ENCODE measurements at regions not wholly inside any gene's neighbourhood (a gene's known extent, or its start where the extent isn't known, plus 50 kb on each side); places are given as distances from the start of the nearest gene placed in this dataset.

DNA sequence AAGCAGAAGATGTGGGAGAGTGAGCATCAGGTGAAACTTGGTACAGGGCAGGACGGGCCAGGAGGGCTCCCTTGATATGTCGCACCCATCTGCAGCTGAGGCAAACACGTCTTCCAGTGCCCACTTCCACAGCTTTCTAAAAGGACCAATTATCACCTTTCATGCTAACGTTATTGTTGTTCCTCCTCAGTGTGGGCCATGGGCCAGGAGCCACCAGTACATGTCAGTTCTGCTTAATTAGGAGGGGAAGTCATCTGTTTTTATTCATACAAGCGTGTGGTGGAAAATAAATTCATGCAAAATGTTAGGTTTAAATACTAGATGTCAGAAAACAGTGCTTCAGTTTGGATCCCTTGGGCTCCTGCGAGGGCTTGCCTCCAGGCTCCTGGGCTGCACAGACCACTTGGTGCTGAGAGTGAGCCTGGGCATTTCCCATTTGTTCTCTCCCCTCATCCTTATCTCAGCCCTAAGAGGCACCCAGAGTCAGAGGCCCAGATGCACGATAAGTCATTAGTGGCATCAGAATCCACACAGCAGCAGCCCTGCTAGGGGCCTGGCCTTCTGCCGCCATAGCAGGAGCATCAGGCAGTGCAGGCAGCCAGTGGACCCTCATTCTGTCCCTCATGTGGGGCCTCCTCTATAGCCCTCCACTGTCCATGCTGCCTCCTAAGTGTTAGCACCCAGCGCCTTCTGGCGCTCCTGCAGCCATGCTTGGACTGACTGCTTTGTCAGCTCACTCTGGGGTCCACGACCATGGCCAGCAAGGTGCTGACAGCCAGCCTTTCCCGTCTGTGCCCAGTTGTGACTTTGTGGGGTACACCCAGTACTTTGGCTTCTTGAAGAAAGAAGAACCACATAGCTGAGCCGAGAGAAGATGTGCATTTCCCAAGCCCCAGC lies 539.8 kb upstream of the RAB6C start:
- H3K4me1 Mint-ChIP-seq: no peaks in the 10 kb centered on the region
- POLR2A ChIA-PET: no interaction called here
- no peaks in the 10 kb centered on the region for H3K9me3 Mint-ChIP-seq
- CTCF ChIA-PET: no interaction called here
- no peaks in the 10 kb centered on the region for H3K27me3 Mint-ChIP-seq
- no peak for DNase-seq
- no peak overlapping the region for H3K27ac Mint-ChIP-seq
- H3K36me3 Mint-ChIP-seq (ENCODE audit: low read depth): no peaks in the 10 kb centered on the region
- no peak overlapping the region for H3K4me3 Mint-ChIP-seq

DNA sequence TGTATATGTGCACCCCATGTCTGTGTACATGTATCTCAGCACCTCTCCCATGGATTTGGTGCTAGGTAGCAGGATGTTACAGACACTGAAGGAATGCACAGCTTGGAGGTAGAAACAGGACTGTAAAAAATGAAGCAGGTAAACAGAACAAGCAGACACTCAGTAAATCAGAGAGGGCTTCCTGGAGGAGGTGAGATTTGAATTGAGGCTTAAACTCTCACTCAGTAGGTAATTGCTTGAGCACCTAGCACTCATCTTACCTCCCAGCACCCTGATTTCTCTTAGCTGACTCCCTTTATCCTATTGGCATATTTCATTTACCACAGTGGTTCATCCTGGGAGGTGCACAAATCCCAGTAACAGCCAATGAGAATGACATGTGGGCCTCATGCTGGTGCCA lies 537.9 kb upstream of the RAB6C start:
- Mint-ChIP-seq H3K36me3 (ENCODE audit: low read depth) (no peaks in the 10 kb centered on the region), H3K4me1 (no peaks in the 10 kb centered on the region), H3K4me3 (no peak overlapping the region), H3K27ac (no peak overlapping the region), H3K9me3 (no peaks in the 10 kb centered on the region), H3K27me3 (no peaks in the 10 kb centered on the region)
- ChIA-PET POLR2A (no interaction called here), CTCF (no interaction called here)
- DNase-seq: no peak

- ChIA-PET CTCF (no interaction called here), POLR2A (no interaction called here)
- Mint-ChIP-seq H3K4me1 (no peaks in the 10 kb centered on the region), H3K27me3 (no peaks in the 10 kb centered on the region), H3K9me3 (no peaks in the 10 kb centered on the region), H3K4me3 (no peak overlapping the region), H3K36me3 (ENCODE audit: low read depth) (no peaks in the 10 kb centered on the region), H3K27ac (no peak overlapping the region)
- no peak for DNase-seq
Observed at GRCh38 chr2:129443235-129443864, 536.1 kb upstream of the RAB6C start.

DNA sequence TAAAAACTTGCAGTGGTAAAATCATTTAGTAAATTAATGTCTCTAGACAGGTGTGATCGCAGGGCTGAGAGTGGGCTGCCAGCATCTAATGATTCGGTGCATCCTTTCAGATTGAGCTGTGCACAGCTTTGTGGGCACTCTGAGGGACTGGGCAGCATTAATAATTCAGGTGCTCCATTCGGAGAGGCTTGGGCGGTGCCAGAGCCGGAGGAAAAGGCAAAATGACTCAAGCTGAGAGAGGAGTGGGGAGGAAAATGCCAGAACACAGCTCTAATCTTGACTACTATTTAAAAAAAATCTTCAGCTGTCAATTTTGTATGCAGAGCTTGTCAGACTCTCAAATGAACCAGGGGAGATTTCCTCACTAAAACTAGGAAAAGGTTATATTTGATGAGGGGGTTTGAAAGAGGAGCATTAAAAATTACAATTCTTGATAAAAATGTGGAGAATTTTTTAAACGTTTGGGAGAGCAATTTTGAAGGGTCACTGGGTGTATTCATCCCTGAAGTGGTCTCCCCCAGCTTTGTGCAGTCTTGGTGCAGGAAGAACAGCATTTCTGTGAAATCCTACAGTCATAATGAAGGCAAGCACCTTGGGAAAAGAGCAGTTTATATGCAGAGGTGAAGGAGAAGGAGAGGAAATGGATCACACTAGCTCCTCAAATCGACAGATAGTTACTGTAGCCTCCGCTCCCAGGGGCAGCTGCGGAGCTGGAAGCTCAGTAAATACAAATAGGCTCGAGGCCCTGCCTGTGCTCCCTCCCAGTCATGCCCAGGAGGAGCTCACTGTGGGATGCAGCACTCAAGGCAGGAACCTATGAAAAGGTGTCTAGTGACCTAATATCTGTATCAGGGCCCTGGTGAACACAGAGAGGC lies 535.4 kb upstream of the RAB6C start:
- H3K4me3 Mint-ChIP-seq: no peak overlapping the region
- no peak for DNase-seq
- H3K36me3 Mint-ChIP-seq (ENCODE audit: low read depth): no peaks in the 10 kb centered on the region
- H3K27me3 Mint-ChIP-seq: no peaks in the 10 kb centered on the region
- H3K9me3 Mint-ChIP-seq: no peaks in the 10 kb centered on the region
- no peaks in the 10 kb centered on the region for H3K4me1 Mint-ChIP-seq
- POLR2A ChIA-PET: no interaction called here
- no peak overlapping the region for H3K27ac Mint-ChIP-seq
- CTCF ChIA-PET: no interaction called here

GRCh38 chr2:129444751-129445150 lies 534.7 kb upstream of the RAB6C start:
- Mint-ChIP-seq H3K4me1 (no peaks in the 10 kb centered on the region), H3K4me3 (no peak overlapping the region), H3K9me3 (no peaks in the 10 kb centered on the region), H3K27ac (no peak overlapping the region), H3K27me3 (no peaks in the 10 kb centered on the region), H3K36me3 (ENCODE audit: low read depth) (no peaks in the 10 kb centered on the region)
- ChIA-PET CTCF (no interaction called here), POLR2A (no interaction called here)
- no peak for DNase-seq

- DNase-seq: no peak
- Mint-ChIP-seq H3K27ac (no peak overlapping the region), H3K4me3 (no peak overlapping the region), H3K27me3 (no peaks in the 10 kb centered on the region), H3K36me3 (ENCODE audit: low read depth) (no peaks in the 10 kb centered on the region), H3K4me1 (no peaks in the 10 kb centered on the region), H3K9me3 (no peaks in the 10 kb centered on the region)
- POLR2A ChIA-PET: no interaction called here
- CTCF ChIA-PET: no interaction called here
Observed at GRCh38 chr2:129456691-129457090, 522.8 kb upstream of the RAB6C start.

DNA sequence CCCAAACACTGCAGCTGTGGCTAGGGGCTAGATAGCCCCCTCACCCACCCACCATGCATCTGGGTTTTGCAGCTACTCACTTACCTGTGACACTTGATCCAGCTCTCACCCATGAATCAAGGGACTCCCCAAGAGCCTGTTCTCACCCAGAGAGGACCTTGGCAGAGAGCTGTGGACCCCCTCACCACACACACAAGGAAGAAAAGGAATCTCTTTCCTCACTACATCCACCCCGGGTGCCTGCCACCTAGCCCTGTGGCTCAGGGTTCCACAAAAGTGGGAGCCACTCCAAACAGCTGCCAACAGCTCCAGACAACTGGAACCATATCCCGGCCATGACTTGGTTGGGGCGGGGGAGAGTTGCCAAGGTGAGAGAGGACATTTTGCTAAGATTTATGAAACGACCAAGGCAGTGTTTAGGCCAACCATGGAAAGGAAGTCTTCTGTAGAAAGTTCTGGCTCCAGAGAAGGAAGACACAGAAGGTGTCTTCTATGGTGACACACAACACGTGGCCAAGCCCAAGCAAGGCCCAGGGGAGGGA lies 522.1 kb upstream of the RAB6C start:
- ChIA-PET CTCF (interaction anchor here (1.6 kb wide), 1 partner anchor 9 kb away, joined by 4 read pairs; no protein-coding TSS in a partner anchor), POLR2A (no interaction called here)
- DNase-seq: no peak
- Mint-ChIP-seq H3K36me3 (ENCODE audit: low read depth) (no peaks in the 10 kb centered on the region), H3K9me3 (peaks cover 2% of the 10 kb centered on the region), H3K27me3 (no peaks in the 10 kb centered on the region), H3K4me3 (no peak overlapping the region), H3K4me1 (no peaks in the 10 kb centered on the region), H3K27ac (no peak overlapping the region)

GRCh38 chr2:129458006-129458405 lies 521.5 kb upstream of the RAB6C start:
- no peak overlapping the region for H3K4me3 Mint-ChIP-seq
- H3K36me3 Mint-ChIP-seq (ENCODE audit: low read depth): no peaks in the 10 kb centered on the region
- H3K4me1 Mint-ChIP-seq: no peaks in the 10 kb centered on the region
- POLR2A ChIA-PET: no interaction called here
- peaks cover 2% of the 10 kb centered on the region for H3K9me3 Mint-ChIP-seq
- H3K27ac Mint-ChIP-seq: no peak overlapping the region
- no peaks in the 10 kb centered on the region for H3K27me3 Mint-ChIP-seq
- CTCF ChIA-PET: interaction anchor here (1.6 kb wide), 1 partner anchor 9 kb away, joined by 4 read pairs; no protein-coding TSS in a partner anchor
- no peak for DNase-seq

DNA sequence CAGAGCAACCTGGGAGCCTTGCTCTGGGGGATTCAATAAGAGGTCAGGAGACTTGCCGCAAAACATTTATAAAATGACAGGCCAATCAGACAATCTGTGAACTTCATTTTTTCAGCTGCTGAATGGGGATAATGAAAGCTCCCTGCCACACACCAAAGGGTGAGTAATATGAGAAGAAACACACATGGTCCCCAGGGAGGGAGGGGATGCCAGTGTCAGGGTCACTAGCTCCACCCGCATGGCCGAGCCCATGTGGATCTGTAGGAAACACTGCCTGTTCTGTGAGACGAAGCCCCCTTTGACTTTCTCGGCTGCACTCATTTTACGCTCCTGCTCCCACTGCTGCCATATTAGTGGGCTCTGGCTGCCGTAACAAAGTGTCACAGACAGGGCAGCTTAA lies 521.0 kb upstream of the RAB6C start:
- H3K36me3 Mint-ChIP-seq (ENCODE audit: low read depth): no peaks in the 10 kb centered on the region
- CTCF ChIA-PET: interaction anchor here (1.6 kb wide), 1 partner anchor 10 kb away, joined by 4 read pairs; no protein-coding TSS in a partner anchor
- no peak overlapping the region for H3K27ac Mint-ChIP-seq
- peaks cover 2% of the 10 kb centered on the region for H3K9me3 Mint-ChIP-seq
- DNase-seq: no peak
- H3K4me1 Mint-ChIP-seq: no peaks in the 10 kb centered on the region
- H3K4me3 Mint-ChIP-seq: no peak overlapping the region
- H3K27me3 Mint-ChIP-seq: no peaks in the 10 kb centered on the region
- POLR2A ChIA-PET: no interaction called here

DNA sequence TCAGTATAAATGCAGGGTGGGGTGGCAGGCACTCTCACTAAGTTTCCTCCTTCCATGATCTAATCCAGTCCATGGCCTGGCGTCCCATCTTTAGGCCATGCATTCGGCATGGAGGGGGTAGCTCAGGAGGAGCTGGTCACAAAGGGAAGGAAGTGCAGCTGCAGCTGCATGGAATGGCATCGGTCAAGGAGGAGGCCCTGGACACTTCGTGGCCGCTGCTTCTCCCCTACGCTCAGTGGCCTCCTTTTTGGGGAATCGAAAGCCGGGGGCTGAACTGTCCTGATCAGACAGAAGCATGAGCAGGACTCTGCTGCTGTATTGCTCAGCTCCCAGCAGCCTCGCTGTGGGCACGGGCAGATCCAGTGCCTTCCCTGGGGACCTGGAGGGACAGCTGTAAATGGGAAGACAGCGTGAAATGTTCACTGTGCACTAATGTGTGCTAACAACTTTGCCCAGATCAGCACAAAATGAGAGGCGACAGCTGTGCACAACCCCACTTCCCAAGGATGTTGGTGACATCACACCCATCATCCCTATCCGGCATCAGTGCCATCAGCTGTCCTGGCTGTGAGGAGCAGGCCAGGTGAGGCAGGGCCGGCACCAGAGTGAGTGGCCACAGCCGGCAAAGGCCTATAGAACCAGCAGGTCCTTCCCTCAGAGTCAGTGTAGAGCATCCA lies 520.1 kb upstream of the RAB6C start:
- Mint-ChIP-seq H3K4me1 (no peaks in the 10 kb centered on the region), H3K27ac (no peak overlapping the region), H3K36me3 (ENCODE audit: low read depth) (no peaks in the 10 kb centered on the region), H3K4me3 (no peak overlapping the region), H3K27me3 (no peaks in the 10 kb centered on the region), H3K9me3 (peaks cover 2% of the 10 kb centered on the region)
- no peak for DNase-seq
- CTCF ChIA-PET: interaction anchor here (1.6 kb wide), 1 partner anchor 11 kb away, joined by 4 read pairs; no protein-coding TSS in a partner anchor
- POLR2A ChIA-PET: no interaction called here

- ChIA-PET POLR2A (no interaction called here), CTCF (no interaction called here)
- H3K27ac Mint-ChIP-seq: no peak overlapping the region
- H3K4me3 Mint-ChIP-seq: no peak overlapping the region
- peaks cover 2% of the 10 kb centered on the region for H3K9me3 Mint-ChIP-seq
- DNase-seq: no peak
- H3K4me1 Mint-ChIP-seq: no peaks in the 10 kb centered on the region
- H3K36me3 Mint-ChIP-seq (ENCODE audit: low read depth): no peaks in the 10 kb centered on the region
- H3K27me3 Mint-ChIP-seq: no peaks in the 10 kb centered on the region
Observed at GRCh38 chr2:129459881-129460280, 519.6 kb upstream of the RAB6C start.

DNA sequence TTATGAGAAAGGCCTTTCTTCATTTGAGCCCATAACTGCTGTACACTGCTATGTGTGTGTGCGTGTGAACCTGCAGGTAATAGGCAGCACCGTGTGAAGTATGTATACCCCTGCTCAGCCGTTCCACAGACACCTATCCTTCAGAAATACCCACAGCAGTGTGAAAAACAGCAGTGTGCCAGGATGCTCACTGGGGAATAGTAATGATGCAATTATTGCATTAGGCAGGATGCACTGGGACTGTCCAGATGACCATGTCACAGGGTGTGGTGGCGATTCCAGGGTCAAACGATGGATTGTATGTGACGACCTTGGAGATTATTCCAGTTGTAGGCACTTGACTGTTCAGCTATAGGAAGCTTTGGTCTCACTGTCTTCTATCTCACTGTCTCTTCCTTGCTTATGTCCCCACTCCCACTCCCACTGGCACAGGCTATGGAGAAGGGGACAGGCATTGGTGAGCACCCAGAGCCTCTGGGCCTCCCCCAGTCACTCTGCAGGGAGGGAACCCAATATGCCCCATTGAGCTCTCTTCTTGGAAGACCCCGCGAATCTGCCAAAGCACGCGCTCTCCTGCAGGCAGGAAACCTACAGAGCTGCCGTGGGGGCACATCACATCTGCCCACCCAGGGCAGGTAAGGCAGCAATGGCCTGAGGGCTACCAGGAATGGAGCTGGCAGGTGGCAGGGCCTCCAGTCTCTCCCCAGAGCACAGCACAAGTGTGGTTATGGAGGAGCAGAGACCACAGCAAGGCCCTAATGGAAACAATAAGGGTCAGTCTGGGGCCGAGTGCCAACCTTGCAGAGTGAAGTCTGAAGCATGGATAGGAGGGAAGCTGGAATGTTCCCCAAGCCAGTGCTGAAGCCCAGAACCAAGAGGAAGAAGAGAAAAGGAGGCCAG lies 518.9 kb upstream of the RAB6C start:
- Mint-ChIP-seq H3K4me1 (no peaks in the 10 kb centered on the region), H3K4me3 (no peak overlapping the region), H3K27me3 (no peaks in the 10 kb centered on the region), H3K9me3 (peaks cover 2% of the 10 kb centered on the region), H3K36me3 (ENCODE audit: low read depth) (no peaks in the 10 kb centered on the region), H3K27ac (no peak overlapping the region)
- ChIA-PET CTCF (no interaction called here), POLR2A (no interaction called here)
- DNase-seq: no peak
